ENCODE measurements at regions not wholly inside any gene's neighbourhood (a gene's known extent, or its start where the extent isn't known, plus 50 kb on each side); places are given as distances from the start of the nearest gene placed in this dataset.

DNA sequence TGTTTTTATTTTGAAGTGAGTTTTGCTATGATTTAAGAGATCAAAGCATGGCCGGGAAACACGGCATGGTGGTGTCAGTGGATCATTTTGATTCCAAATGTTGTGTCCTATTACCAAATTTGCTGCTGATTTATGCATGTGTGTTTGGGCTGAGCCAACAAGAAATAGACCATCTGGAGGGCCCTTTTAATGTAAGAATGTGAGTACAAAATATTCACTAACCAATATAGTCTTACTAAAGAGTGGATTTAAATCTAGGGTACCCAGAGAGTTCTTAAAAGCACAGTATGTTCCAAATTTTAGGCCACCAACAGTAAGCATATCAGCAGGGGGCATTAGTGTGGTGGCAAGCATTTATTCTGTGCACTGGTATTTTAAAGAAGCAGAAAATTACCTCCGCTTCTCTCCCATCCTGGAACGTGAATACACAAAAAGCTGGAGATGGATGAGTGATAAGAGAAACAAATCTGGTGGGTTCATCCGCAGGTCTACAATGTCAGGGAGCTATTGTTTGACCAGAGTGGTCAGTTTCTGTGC is 444.4 kb upstream of the IGFBP7 start:
- FAIRE-seq (no peak), DNase-seq (ENCODE audit: low read depth) (no peak)
- Histone ChIP-seq H3K27me3 (ENCODE audit: control insufficient read depth, insufficient read depth, low read length) (no peaks in the 10 kb centered on the region), H3K4me3 (ENCODE audit: low read depth, low read length) (no peak overlapping the region), H3K36me3 (ENCODE audit: control insufficient read depth, insufficient read depth, low read length) (no peaks in the 10 kb centered on the region)
- TF ChIP-seq, protein P1, sequence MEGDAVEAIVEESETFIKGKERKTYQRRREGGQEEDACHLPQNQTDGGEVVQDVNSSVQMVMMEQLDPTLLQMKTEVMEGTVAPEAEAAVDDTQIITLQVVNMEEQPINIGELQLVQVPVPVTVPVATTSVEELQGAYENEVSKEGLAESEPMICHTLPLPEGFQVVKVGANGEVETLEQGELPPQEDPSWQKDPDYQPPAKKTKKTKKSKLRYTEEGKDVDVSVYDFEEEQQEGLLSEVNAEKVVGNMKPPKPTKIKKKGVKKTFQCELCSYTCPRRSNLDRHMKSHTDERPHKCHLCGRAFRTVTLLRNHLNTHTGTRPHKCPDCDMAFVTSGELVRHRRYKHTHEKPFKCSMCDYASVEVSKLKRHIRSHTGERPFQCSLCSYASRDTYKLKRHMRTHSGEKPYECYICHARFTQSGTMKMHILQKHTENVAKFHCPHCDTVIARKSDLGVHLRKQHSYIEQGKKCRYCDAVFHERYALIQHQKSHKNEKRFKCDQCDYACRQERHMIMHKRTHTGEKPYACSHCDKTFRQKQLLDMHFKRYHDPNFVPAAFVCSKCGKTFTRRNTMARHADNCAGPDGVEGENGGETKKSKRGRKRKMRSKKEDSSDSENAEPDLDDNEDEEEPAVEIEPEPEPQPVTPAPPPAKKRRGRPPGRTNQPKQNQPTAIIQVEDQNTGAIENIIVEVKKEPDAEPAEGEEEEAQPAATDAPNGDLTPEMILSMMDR (IDR thresholded peaks at IDR 0.05; ENCODE audit: insufficient read depth, low read length, severe bottlenecking), result no peak

DNA sequence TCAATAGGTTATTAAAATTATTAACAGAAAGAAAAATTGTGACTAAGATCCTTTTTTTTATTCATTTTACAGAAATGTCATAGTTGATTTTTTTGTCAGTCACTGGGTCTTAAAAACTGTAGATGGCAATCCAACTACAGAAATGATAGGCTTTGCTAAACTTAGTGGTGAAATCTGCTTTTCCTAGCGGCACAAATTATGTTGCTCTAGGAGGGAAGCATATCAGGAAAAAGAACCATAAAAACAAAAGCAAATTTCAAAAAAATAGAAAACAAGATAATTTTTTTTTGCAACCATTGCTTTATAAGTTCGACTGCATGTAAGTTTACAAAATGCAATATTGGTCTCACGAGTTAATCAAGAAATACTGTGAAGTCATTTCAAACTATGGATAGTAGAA is 443.5 kb upstream of the IGFBP7 start:
- DNase-seq (ENCODE audit: low read depth) (no peak), FAIRE-seq (no peak)
- Histone ChIP-seq H3K27me3 (ENCODE audit: control insufficient read depth, insufficient read depth, low read length) (no peaks in the 10 kb centered on the region), H3K36me3 (ENCODE audit: control insufficient read depth, insufficient read depth, low read length) (no peaks in the 10 kb centered on the region), H3K4me3 (ENCODE audit: low read depth, low read length) (no peak overlapping the region)
- TF ChIP-seq, protein P1 (IDR thresholded peaks at IDR 0.05; ENCODE audit: insufficient read depth, low read length, severe bottlenecking), result no peak

DNA sequence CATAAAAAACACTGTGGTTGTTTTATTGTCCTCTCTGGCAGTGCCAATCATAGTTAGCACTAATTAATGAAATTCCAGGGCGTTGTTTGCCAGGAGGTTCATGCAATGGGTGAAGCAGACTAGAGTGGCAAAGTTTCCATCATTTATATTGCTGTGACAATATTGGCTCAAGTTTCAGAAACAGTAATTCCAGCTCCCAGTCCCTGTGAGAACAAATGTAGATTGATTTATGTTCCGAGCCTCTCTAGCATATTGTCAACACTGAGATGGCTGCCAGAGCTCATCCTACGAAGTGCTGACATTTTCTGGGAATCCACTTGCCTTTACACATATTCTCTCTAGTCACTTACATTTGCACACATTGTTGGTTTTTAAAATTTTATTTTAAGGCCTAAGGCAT is 440.0 kb upstream of the IGFBP7 start:
- DNase-seq (ENCODE audit: low read depth) (no peak), FAIRE-seq (no peak)
- TF ChIP-seq, protein P1 (IDR thresholded peaks at IDR 0.05; ENCODE audit: insufficient read depth, low read length, severe bottlenecking), result no peak
- no peaks in the 10 kb centered on the region for H3K36me3 ChIP-seq (ENCODE audit: control insufficient read depth, insufficient read depth, low read length)
- H3K27me3 ChIP-seq (ENCODE audit: control insufficient read depth, insufficient read depth, low read length), result no peaks in the 10 kb centered on the region
- no peak overlapping the region for H3K4me3 ChIP-seq (ENCODE audit: low read depth, low read length)

DNA sequence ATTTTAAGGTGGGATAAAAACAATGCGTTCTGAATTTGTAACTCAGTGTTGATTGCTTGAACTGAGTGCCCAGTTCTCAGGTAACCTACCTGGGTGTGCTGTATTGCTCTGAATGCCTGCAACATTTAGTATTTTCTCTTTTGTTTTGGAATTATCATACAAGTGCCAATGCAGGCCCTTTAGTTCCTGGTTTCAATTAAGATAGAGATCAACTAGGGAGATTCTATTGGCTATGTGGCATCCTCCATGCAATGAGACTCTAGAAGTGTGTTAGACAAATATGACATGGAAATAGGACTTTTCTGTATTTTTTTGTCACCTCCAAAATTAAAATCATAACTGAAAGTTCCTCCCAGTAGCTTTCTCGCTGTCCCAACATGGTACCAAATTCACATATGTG is 438.7 kb upstream of the IGFBP7 start:
- no peak for FAIRE-seq
- TF ChIP-seq, protein P1 (IDR thresholded peaks at IDR 0.05; ENCODE audit: insufficient read depth, low read length, severe bottlenecking), result no peak
- Histone ChIP-seq H3K27me3 (ENCODE audit: control insufficient read depth, insufficient read depth, low read length) (no peaks in the 10 kb centered on the region), H3K36me3 (ENCODE audit: control insufficient read depth, insufficient read depth, low read length) (no peaks in the 10 kb centered on the region), H3K4me3 (ENCODE audit: low read depth, low read length) (no peak overlapping the region)
- no peak for DNase-seq (ENCODE audit: low read depth)

DNA sequence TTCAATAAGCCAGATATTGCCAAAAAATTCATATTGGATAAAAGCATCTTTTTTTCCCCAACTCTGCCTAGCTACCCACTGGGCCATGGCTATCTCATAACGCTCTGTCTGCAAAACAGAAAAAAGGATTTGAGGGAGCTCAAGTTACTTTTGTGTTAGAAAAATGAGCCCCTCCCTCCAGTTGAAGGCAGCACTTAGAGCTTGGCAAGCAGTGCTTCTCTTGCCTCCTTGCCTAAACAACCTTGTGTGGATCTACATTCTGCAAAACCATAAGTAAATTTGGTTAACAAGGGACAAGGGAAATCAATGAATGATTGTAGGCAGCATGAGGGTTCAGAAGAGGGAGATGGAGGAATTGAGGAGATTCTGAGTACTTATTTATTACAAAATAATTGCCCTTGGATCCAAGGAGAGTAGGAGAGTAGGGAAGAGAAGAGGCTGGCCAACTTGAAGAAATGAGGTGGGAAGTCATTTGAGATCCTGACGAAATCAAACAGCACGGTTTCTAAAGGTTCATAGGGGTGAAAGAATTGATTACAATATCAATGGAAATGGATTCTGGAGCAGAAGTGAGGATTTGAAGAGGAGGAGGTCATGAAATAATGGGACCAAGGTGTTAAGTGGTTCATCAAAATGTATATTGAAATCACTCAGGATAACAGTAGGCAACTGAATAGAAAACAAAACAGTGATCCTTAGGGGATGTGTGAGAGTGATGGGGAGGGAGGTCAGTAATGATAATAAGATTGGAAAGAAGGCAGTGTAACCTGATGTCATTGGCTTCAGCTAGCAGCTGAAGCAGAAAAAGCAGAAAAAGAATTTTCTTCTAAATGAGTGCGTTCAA is 434.8 kb upstream of the IGFBP7 start:
- FAIRE-seq (no peak), DNase-seq (ENCODE audit: low read depth) (no peak)
- TF ChIP-seq, protein P1 (IDR thresholded peaks at IDR 0.05; ENCODE audit: insufficient read depth, low read length, severe bottlenecking), result no peak
- Histone ChIP-seq H3K4me3 (ENCODE audit: low read depth, low read length) (no peak overlapping the region), H3K36me3 (ENCODE audit: control insufficient read depth, insufficient read depth, low read length) (no peaks in the 10 kb centered on the region), H3K27me3 (ENCODE audit: control insufficient read depth, insufficient read depth, low read length) (no peaks in the 10 kb centered on the region)
